Stimulated activated CD4-positive, alpha-beta T cell treated with anti-CD3 and anti-CD28 coated beads, Interleukin-15, amount 100 ng/mL, for 24 hours (primary cell): ENCODE measurements at regions not wholly inside any gene's neighbourhood (a gene's known extent, or its start where the extent isn't known, plus 50 kb on each side); places are given as distances from the start of the nearest gene placed in this dataset.
"Not testable (repeated sequence)": the region's sequence is repeated elsewhere in the genome, so short reads cannot be mapped to it uniquely, and the experiment has no call there.

Experiments used
- DNase-seq: peaks from one replicate; pipeline ENCODE4 v3.0.0-alpha.2; 2020

DNA sequence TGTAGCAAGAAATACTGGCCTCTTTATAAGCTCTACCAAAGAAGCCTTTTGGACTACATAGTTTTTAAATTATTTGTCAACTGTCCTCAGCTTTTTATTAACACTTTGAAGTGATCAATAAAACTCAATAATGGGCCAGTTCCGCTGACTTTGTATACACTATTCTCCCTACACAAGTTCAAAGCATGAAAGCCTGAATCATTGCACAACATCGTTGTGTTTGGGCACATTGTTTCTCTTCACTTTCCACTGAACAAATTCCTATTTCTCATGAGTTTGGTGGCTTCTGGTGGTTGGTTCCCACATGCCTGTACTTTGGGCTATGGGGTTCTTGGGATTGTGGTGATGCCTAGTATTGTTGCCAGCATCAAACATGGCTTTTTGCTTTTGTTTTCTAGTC is 561.8 kb upstream of the LRRN3 start:
- DNase-seq = no peak

DNA sequence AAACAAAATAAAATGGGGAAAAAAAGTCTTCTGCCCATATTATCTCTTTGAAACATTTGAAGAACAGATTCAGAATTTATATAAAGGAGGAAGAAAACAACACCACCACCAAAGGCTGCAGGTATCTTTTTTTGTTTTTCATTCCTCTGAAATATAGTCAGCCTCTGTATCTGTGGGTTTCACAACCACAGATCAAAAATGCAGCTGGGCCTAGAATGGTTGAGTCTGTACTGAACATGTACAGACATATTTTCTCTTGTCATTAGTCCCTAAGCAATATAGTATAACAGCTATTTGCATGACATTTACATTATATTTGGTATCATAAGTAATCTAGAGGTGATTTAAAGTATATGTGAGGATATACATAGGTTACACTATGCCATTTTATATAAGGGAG is 559.7 kb upstream of the LRRN3 start:
- DNase-seq = no peak

DNA sequence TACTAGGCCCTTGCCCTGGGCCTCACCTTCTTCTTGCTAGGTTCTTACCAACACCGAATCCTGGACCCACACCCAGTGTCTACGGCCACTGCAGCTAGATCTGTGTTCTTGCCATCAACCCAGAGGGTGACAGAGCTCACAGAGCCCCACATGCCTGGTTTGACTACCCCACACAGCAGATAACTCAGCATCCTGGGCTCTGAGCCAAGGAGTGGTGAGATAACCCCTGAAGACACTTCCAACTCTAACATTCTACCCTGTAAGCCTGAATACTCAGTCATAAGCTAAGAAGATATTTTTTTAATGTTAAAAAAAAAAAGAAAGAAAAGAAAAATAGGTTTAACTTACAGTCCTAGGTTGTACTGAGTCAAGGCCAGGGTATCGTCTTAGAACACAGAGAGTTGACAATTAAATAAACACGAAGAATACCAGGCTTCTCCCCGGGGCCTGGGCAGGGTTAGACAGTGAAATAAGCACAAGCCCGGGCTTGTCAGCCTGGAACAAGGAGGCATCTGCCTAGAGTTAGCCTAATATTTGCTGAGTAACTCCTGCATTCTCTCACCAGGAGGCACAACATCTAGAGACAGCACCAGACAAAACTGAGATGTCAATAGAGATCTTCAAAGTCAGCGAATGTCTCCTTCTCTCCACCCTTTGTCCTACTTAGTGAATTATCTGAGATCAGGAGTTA is 556.5 kb upstream of the LRRN3 start:
- no peak for DNase-seq

DNA sequence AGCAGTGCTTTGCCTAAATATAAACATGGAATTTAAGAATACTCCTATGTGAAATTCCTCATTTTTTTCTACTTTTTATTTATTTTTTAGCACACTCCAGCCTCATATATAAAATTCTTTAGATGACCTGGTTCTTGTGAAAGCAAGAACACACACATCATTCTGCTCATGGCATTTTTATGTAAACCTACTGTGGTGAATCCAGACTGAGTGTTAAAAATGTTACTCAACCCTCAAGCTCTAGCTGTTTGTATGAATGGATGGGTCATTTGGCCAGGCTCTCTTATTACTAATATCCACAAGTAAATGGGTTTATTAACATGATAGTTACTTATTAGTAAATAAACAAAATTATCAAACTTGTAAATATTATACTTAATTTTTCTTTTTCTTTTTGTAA is 551.7 kb upstream of the LRRN3 start:
- DNase-seq = no peak

DNA sequence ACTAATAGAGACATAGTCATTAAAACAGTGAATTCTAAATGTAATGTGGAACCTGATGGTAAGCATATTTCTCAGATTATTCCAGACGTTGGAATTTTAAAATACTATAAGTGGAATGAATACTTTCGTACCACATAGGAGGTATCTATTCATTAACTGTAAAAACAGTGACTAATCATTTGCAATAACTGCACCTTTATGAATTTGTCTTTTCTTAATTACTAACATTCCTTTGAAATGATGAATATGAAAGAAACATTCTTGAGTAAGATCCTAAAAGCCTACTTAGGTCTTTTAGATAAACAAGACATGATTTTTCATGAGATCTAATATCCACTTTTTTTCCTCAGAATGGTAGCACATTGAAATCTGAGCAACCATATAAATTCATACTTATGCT is 549.0 kb upstream of the LRRN3 start:
- no peak for DNase-seq

DNA sequence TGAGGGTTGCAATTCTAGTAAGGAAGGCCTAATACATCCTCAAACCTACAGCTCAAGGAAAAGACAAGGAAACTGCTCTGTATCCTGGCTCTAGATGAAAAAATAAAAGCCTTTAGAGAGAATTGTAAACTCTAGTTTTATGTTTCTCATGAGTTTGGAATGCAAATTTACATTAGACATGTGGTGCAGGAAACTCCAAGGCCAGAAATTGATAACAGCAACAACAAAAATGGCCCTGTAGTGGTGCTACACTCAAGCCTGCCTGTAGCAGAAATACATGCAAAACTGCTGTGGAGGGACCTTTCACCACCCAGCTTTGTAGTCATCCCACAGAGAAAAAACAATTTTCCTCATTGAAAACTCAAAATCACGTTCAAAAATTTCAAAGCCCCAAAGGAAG is 546.7 kb upstream of the LRRN3 start:
- DNase-seq = no peak

DNA sequence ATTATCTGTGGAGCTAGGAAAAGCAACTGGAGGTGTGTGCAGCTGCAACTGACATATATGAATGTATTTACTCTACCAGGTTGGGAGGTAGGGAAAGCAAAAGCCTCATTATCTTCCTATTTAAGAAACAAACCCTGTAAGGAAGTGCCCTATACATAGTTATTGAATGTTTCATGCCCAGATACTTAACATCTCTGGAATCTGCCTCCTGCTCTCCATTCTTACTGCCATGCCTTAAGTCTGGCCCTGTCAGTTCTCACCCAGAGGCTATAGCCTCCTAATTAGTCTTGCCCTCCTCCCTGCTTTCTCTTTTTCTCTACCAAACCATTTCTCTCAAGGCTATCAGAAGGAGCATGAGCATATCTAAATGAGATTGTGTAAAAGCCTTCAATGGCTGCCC is 542.6 kb upstream of the LRRN3 start:
- DNase-seq = no peak

DNA sequence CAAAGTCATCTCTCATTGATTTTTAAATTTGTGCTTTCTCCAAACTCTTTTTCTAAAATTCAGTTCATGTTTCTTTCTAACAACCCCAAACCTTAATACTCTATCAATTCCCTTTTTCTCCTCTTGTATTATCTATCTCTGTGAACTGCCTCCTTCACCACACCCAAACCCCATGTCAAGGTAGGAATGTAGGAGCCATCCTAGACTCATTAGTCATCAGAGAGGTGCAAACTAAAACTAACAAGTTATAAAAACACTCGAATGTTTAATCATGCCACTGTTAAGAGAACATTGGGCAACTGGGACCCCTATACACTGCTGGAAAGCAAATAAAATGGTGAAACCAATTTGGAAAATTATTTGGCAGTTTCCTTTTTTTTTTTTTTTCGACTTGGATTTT is 533.8 kb upstream of the LRRN3 start:
- DNase-seq = no peak

DNA sequence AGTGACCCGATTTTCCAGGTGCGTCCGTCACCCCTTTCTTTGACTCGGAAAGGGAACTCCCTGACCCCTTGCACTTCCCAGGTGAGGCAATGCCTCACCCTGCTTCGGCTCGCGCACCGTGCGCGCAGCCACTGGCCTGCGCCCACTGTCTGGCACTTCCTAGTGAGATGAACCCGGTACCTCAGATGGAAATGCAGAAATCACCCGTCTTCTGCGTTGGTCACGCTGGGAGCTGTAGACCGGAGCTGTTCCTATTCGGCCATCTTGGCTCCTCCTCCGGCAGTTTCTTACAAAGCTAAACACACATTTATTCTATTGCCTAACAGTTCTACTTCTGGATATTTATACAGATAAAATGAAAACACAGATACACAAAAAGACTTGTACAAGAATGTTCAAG is 527.6 kb upstream of the LRRN3 start:
- not testable (repeated sequence) for DNase-seq

DNA sequence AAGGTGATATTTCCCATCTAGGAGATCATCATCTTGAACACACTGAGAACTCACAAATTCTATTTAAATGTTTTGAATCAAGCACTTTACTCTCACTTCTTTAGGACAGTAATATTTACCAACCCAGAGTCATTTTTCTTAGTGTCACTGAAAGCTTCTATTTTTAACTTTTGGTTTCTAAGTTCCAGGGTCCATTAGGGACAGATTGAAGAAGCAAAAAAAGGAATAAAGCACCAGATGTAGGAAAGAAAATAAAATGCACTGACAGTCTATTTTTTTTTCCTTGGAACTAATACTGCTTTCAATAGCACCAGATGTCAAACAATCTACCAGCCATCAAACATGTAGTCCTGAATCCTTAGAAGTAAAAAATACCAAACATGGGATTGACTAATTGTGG is 526.7 kb upstream of the LRRN3 start:
- no peak for DNase-seq

DNA sequence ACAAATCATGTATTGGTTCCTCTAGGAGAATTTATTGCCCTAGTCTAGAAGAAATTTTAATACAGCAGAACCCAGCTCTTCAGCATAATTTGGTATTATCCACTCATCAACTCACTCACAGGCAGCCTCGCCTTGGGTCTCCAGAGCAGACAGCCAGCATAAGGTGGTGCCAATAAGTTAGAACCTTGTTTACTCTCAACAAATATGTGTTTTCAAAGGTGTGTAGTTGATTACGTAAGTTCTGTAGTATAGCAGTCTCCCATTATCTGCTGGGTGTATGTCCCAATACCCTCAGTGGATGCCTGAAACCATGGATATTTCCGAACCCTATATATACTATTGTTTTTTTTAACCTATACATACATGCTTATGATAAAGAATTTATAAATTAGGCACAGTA is 522.5 kb upstream of the LRRN3 start:
- DNase-seq = no peak

DNA sequence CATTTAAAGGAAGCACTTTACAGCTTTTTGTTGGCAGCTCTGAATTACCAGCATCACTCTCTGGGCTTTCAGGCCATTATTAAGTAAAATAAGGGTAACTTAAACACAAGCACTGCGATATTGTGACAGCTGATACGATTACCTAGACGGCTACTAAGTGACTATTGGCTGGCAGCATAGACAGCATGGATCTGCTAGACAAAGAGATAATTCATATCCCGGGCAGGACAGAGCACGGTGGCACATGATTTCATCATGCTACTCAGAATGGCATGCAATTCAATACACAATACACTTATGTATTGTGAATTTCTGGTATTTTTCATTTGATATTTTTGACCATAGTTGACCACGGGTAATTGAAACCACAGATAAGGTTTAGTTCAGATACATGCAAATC is 522.0 kb upstream of the LRRN3 start:
- DNase-seq = no peak

DNA sequence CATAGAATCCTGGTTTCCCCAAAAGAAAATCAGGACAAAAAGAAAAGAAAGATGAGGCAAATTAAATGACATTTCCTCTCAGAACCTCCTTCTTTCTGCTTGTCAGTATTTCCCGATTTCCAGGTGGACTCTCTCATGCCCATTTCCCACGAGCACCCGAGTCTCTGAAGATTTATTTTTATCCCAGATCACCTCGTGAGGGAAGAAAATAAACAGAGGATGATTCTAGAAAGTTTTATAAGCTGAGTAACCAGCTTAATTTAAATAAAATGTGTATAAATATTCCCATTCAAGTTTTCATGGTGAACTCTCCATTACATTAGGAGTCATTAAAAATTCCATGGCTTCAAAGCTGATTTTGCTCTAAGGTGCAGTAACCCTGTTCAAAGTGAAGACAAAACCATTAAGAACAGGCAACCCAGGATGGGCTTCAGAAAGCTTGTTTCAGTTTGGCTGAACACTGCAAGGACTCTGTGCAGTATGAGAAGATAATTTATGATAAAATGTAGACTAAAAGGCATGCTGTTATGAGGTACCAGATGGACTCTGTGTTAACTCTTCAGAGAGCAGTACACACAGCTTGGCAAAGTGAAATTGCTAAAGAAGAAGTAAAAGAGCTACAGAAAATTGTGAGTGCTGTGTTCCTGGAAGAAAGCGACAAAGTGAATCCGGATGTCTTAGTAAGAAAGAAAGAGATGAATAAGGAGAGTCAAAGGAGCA is 521.3 kb upstream of the LRRN3 start:
- no peak for DNase-seq

DNA sequence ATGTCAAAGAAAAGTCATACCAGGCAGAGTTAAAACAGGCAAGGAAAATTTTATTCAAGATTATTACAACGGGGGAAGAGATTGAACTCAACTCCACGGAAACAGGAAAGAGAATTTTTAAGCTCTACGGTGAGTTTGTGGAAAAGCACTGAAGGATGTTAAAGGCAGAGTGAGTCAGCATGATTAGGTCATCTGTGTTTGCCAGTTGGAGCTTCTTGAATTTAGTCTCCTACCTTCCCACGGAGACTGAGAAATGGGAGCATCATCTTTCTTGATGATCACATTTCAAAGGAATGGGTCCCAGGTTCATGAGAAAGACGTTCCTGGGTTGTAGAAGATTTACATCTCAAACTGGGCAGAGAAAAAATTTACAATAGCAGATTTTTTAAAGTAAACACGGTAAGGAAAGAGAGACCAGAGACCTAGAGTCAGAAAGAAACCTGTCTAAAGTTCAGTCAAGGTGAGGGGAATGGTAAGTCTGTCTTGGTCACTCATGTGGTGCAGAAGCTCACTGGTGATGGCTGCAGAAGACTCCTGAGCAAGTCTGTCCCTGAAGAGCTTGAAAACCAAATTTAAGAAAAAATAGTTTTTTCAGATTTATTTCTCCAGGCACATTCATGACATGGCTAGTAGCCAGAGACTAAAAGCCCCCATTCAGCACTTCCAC is 516.9 kb upstream of the LRRN3 start:
- DNase-seq = no peak

DNA sequence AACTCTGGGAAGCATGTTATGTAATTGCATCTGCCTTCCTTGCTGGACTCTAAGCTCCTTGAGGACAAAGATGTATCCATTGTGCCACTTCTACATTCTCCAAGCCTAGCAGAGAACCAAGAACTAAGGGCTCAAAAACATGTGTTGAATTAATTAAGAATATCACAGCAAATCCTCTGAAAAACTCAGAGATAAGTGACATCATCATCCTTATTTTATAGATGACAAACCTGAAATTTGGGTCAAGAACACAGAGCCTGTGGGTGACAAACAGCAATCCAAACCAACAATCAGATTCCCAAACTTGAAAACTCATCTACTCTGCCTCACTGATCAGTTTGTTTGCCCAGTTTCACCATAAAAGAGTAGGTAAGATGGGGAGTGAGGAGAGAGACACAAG is 503.6 kb upstream of the LRRN3 start:
- DNase-seq = no peak

DNA sequence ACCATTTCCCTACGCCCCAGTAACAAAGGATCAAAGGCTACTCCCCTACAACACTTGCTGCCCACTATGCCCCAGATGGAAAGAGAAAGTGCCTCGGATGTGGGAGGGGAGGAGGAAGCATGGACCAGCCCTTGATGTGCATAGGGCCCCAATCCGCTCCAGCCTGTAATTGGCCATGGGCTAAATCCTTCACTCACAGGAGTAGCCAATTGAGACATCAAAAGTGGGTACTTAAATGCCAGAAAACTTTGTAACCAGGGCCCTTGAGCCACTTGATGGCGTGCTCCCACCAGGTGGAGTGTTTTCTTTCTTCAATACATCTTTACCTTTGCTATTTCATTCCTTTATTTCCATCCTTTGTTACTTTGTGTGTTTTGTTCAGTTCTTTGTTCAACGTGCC is 500.5 kb upstream of the LRRN3 start:
- peak; percentile 8 for DNase-seq

DNA sequence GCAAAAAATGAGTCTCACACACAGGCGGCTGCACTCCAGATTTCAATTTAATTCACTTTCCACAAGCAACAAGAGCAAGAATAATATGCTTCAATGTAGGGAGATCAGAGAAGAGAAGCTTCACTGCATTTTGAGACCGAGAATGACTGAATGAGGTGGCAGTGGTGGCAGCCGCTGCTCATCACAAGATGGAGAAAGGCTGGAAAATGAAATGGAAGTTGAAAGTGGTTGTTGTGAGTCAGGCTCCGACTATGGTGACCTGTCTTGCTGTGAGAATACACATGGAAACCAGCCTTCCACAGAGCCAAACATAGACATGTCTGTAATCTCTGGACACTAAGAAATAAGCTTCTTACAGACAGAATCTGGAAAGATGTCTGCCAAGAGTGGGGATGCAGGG is 499.6 kb upstream of the LRRN3 start:
- DNase-seq = peak; percentile 5

DNA sequence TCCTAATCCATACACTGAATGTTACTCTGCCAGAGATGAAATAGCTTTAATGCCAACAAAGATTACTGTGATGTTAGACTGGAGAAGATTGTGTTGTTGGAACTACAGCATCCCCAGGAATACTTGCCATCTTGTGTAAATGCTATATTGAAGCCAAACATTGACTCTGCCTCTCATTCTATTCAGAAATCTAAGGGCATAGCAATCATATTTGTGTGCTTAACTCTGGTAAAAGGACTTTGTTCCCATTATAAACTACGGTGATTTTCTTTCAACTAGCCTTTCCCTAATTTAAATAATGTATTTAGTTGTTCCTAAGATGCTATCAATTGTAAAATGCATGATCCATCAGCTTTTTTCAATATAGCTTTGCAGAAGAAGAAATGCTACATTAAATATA is 498.4 kb upstream of the LRRN3 start:
- no peak for DNase-seq

DNA sequence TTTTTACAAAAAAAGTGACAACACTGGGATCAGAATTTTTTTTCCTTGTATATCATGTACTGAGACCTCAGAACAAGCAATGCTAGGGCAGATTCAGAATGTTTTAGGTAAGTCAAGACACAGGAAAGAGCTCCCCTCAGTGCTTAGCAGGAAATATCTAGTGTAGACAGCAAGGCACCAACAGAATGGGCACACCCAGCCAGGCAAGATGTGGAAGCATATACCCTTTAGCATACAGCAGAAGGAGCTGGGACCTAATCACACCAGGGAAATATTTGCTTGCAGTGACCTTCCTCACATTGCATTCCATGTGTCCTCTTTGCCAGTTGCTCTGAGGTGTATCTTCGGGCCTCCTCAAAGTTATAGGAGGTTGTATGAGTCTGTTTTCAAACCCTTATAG is 497.6 kb upstream of the LRRN3 start:
- no peak for DNase-seq

DNA sequence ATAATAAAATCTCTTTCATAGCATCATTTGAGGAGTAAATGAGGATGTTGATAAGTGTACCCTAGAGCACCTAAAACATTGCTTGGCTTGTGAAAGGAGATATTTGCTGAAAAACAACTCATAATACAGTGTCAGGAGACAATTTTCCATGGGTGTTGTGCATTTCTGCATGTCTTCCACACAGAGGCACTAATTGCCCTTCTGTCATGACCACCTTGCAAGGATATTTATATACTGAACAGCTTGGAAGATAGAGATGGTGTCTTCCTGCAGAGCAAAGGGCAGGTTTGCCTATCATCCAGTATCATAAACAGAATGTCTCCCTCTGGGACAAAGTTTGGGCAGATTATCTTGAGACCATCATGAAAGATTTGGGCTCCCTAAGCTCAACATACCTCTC is 495.2 kb upstream of the LRRN3 start:
- no peak for DNase-seq

DNA sequence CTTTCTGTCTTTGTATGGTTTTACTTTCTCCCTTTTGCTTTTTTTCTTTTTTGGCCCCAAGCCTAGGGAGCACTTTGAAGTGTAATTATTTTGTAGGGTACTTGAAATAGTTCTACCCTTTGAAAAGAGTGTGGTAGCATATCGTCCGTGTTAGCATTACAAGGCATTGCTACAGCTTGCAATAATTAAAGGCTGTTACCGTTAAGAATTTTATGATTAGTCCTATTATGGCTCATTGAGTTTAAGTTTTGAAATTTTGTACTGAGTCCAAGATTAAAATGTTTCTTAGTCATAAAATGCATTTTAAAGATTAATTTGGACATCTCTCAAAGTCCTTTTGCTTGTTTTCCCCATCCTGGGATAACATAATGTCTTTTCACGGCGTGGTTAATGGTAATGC is 490.0 kb upstream of the LRRN3 start:
- no peak for DNase-seq

DNA sequence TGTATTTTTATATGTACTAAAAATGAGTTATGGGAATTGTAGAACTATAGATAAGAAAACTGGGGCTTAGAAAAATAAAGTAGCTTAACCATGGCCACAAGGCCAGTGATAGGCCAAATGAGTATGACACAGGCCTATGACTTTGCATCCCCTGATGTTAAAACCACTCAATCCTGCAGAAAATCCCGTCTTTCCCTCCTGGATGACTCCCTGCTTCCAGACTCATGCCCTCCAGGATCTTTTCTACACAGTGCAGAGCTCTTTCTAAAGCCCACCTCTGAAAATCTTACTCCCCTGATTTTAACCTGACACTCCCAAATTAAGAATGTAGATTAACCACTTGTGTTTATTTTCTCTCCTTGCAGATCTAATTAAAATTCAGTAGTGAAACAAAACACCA is 489.2 kb upstream of the LRRN3 start:
- DNase-seq = no peak

DNA sequence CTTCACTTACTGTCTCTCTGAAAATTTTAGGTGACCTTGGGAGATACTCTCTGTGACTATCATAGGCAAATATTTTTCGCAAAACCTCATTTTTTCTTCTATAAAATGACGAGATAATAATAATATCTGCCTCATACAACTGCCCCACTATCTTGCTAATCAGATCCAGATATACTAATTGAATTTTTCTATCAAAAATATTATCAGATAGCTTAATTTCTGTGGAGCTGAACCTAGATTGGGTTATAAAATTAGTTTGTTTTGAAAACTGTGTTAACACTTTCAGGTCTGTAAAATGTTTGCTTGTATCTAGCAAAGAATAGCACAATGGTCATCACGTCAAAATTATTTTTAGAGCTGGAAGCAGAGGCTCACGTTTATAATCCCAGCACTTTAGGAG is 486.7 kb upstream of the LRRN3 start:
- DNase-seq = no peak

DNA sequence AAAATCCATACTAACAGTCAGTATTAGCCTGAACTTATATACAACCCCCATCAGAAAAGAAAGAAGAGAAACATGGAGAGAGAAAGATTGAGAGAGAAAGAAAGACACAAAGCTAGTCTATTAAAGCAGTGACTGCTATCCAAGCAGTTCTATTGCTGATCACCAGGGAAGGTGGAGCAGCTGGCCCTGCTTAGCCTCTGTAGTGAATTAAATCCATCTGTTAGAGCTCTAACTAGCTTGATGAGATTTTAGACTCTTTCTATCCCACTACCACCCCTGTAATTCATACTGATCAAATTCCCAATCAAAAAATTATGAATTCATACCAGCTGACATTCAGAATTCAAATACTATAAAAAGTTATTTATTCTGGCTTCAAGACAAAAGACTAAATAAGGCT is 486.0 kb upstream of the LRRN3 start:
- DNase-seq = no peak
